Neural progenitor cell (in vitro differentiated cells): ENCODE measurements at regions not wholly inside any gene's neighbourhood (a gene's known extent, or its start where the extent isn't known, plus 50 kb on each side); places are given as distances from the start of the nearest gene placed in this dataset.

Source experiments
- CTCF ChIP-seq: fragments of 200-600 bp; sonication (generic); IDR thresholded peaks from 2 replicates; pipeline ENCODE4 v1.5.1; 2017; ENCODE audit warnings: antibody characterized with exemption, mild to moderate bottlenecking
- EZH2 ChIP-seq: fragments of 200-600 bp; sonication (generic); IDR thresholded peaks from 2 replicates; pipeline ENCODE4 v1.6.1; 2017; ENCODE audit warnings: antibody characterized with exemption, mild to moderate bottlenecking, moderate library complexity
- EZH2phosphoT487 ChIP-seq: fragments of 200-600 bp; sonication (generic); IDR thresholded peaks from 2 replicates; pipeline ENCODE4 v1.6.1; 2017; ENCODE audit warnings: antibody characterized with exemption

- TF ChIP-seq CTCF (no peak), EZH2 (no peak), EZH2phosphoT487 (no peak)
Observed at GRCh38 chr9:99326917-99327189, 104.8 kb downstream of the SEC61B start.
